Right renal pelvis (tissue), 4 donors: ENCODE measurements at regions not wholly inside any gene's neighbourhood (a gene's known extent, or its start where the extent isn't known, plus 50 kb on each side); places are given as distances from the start of the nearest gene placed in this dataset.
"Not testable (repeated sequence)": the region's sequence is repeated elsewhere in the genome, so short reads cannot be mapped to it uniquely, and the experiment has no call there.

ENCODE experiments used
- DNase-seq, 4 donors: peaks; one replicate each; pipeline ENCODE4 v3.0.0-alpha.2; 2013; ENCODE audit warnings: low read depth in 4 of 4, low spot score in 3 of 4, missing footprints in 1 of 4

DNA sequence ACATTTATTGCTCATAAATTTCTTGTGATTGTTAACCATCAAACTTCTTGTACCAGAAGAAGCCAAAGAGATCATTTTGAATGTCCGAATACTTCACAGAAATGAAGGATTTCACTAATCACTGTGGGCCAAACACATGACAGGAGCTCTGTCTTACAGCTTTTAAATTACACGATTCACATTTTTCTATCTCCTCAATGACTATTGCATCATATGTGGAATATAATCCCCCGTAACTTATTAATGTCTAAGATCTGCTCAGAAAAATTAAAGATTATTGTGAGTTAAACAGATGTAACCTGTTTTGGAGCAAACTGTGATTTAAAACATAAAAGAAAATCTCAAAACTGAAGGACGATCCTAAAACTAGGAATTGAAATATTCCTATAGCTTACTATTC, 645.2 kb upstream of the COX7C start:
- DNase-seq, result no peak

GRCh38 chr5:85985167-85985566, 632.6 kb upstream of the COX7C start:
- no peak for DNase-seq

- no peak for DNase-seq
Observed at GRCh38 chr5:85990998-85991397, 626.7 kb upstream of the COX7C start.

- not testable (repeated sequence) for DNase-seq
Observed at GRCh38 chr5:85994653-85995052, 623.1 kb upstream of the COX7C start.

DNA sequence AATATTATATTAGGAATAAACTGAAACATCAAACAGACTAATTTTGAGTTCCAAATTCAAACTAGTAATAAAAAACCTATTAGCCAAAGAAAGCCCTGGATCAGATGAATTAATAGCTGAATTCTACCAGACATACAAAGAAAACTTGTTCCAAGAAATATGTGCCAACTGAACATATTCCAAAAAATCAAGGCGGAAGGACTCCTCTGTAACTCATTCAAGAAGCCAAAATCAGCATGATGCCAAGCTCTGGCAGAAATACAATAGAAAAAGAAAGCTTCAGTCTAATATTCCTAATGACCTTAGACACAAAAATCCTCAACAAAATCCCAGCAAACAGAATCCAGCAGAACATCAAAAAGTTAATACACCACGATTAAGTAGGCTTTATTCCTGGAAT, 619.1 kb upstream of the COX7C start:
- DNase-seq, result no peak

GRCh38 chr5:86008293-86008692, 609.4 kb upstream of the COX7C start:
- DNase-seq, result no peak

- DNase-seq, result no peak
Observed at GRCh38 chr5:86008704-86009103, 609.0 kb upstream of the COX7C start.

DNA sequence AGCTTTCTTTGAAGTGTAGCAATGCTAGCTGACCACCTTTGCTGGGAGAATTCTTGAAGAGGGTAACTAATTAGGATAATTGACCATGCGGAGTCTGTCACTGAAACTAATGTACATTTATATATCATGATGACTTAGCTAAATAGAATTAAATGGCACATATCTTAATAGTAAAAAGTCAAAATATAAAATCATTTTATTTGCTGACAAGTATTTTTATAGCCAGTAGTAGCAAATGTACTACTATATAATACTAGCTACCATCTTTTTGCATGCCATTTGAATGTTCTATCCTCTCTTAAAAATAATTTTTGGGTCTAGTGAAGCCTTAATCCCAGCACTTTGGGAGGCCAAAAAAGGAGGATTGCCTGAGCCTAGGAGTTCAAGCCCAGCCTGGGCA, 605.8 kb upstream of the COX7C start:
- no peak for DNase-seq

- DNase-seq, result no peak
Observed at GRCh38 chr5:86029308-86029707, 588.4 kb upstream of the COX7C start.

GRCh38 chr5:86030753-86031152, 587.0 kb upstream of the COX7C start:
- DNase-seq, result no peak

DNA sequence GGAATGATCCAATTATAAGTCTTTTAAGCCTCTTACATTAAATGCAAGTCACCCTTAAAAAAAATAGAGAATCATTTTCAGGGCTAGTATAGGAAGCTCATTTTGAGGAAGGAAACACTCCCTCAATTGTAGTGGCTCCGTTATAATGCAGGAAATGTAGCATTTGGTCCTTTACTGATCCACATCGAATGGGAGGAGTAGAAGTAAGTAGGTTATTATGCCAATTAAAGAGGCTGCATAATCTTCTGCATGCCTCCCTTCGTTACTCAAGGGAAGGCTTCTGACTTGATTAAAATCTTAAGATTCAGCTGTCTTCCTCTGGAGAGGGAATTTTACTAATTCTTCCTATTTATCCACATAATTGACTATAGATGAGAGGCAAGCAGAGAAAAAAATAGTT, 579.2 kb upstream of the COX7C start:
- no peak for DNase-seq

DNA sequence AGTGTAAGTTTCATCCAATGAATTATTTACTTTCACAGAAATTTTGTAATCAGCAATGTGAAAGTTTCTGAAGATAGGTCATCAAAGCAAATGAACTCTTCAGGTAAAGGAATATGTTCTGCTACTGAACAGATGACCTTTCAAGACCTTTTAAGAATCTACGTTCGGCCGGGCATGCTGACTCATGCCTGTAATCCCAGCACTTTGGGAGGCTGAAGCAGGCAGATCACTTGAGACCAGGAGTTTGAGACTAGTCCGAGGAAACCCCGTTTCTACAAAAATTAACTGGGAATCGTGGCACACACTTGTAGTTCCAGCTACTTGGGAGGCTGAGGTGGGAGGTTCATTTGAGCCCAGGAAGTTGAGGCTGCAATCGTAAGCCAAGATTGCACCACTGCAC, 578.4 kb upstream of the COX7C start:
- DNase-seq, result no peak

DNA sequence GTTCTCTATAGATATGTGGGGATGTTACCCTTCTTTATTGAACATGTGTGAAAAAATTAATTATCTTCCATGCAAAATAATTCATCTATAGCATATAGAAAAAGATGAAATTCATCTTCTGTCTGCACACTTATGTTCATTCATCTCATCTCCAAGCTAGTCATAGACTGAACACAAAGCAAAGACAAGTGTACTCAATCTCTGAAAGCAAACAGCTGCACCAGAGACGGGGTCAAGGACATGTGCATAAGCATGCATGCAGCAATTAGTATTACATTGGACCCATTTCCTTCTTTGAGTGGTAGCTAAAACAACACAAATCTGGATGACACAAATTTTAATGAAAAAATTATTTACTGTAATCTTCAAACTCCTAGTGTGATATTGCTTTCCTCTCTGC, 547.0 kb upstream of the COX7C start:
- no peak for DNase-seq

DNA sequence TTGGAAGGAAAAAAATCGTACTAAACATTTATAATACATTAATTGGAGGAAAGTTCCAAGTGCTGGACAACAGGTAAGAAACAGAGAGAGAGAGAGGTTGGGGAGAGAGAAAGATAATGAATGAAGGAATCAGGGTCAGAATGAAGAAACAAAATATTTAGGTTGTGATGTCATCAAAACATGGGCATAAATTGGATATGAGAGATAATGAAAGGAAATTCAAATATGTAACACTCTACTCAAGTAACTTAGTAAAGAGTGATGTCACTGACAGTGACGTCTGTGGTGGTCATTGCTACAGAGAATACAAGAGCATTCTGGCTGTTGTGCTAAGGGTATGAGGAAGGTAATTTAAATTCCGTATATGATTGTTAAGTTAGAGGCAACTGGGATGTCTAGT, 543.4 kb upstream of the COX7C start:
- no peak for DNase-seq

- no peak for DNase-seq
Observed at GRCh38 chr5:86075139-86075538, 542.6 kb upstream of the COX7C start.

DNA sequence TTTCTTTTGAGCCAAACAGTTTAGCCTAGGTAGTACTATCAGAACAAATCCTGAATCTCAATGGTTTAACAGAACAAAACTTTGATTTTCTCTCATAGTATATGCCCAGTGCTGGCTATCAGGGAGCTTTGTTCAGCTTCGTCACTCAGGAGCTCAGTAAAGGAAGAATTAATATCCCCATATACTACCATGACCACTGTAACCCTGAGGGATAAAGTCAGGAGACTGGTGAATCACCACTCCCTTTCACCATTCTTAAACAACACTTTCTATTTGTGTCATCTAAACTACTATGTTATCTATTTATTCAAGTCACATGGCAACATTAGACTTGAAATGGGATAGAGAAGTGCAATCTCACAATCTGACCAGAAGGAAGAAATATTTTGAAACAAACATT, 522.6 kb upstream of the COX7C start:
- DNase-seq, result no peak

GRCh38 chr5:86101966-86102365, 515.8 kb upstream of the COX7C start:
- DNase-seq, result no peak

DNA sequence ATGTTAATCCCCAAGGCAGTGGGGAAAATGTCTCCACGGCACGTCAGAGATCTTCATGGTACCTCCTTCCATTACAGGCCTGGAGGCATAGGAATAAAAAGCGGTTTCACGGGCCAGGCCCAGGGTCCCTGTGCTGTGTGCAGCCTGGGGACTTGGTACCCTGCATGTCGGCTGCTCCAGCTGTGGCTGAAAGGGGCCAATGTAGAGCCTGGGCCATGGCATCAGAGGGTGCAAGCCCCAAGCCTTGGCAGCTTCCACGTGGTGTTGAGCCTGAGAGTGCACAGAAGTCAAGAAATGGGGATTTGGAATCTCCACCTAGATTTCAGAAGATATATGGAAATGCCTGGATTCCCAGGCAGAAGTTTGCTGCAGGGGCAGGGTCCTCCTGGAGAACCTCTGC, 508.9 kb upstream of the COX7C start:
- DNase-seq, result no peak

DNA sequence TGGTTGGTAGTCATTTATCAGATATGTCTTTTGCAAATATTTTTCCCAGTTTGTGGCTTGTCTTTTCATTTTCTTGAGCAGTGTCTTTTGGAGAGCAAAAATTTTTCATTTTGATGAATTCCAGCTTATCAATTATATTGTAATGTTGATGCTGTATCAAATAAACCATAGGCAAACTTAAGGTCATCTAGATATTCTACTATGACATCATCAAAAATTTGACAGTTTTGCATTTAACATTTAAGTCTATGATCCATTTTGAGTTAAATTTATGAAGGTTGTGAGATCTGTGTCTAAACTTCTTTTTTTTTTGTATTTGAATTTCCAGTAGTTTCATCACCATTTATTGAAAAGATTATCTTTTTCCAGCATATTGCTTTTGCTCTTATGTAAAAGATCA, 505.5 kb upstream of the COX7C start:
- no peak for DNase-seq

DNA sequence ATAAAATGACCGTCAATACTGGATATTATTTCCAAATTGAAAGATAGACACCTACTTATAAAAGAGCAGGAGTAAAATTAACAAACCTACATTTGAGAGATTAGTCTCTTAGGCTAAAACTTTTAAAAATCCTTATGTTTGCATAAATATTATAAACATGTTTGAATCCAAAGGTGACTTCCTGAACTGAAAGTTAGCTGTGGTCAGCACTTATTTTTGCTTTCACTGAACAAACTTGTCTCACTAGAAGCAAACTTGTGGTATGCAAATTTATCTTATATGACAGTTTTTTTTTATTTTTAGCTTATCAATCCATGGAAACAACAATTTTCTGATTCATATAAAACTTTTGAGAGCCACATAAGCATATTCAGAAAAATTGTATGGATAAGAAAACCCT, 502.6 kb upstream of the COX7C start:
- DNase-seq, result no peak

DNA sequence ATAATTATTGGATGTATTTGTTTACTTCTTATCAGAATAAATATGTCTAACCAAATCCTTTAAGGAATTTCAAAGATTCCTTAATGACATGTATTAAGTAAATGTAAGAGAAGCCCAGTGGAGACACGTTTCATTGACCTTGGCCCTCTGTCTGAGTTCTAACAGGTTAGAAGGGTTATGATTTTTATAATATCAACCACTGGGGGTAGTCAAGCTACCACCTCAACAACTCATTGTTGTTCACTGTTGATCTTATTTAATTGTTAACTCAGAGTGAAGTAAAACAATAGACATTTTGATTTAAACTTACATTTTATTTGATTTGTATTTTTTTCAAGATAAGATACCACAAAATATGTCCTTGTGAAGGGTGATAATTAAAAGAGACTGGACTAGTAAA, 499.2 kb upstream of the COX7C start:
- DNase-seq, result no peak

GRCh38 chr5:86124333-86124732, 493.4 kb upstream of the COX7C start:
- DNase-seq, result no peak

- DNase-seq, result no peak
Observed at GRCh38 chr5:86125731-86126601, 491.8 kb upstream of the COX7C start.
